ENCODE measurements at regions not wholly inside any gene's neighbourhood (a gene's known extent, or its start where the extent isn't known, plus 50 kb on each side); places are given as distances from the start of the nearest gene placed in this dataset.

- DNase-seq = no peak
These were observed 266.0 kb upstream of the PTGER4 start for GRCh38 chr5:40413743-40414142.

GRCh38 chr5:40412771-40413170, 266.9 kb upstream of the PTGER4 start:
- no peak for DNase-seq

GRCh38 chr5:40410964-40411635, 268.6 kb upstream of the PTGER4 start:
- no peak for DNase-seq

GRCh38 chr5:40410231-40410861, 269.4 kb upstream of the PTGER4 start:
- peak; percentile 27 for DNase-seq

GRCh38 chr5:40409601-40410000, 270.1 kb upstream of the PTGER4 start:
- DNase-seq = no peak

GRCh38 chr5:40406741-40407211, 272.9 kb upstream of the PTGER4 start:
- DNase-seq = no peak

- no peak for DNase-seq
These were observed 273.5 kb upstream of the PTGER4 start for GRCh38 chr5:40405996-40406740.

- no peak for DNase-seq
These were observed 274.5 kb upstream of the PTGER4 start for GRCh38 chr5:40405230-40405629.

- no peak for DNase-seq
These were observed 275.1 kb upstream of the PTGER4 start for GRCh38 chr5:40404613-40405012.

GRCh38 chr5:40402007-40402364, 277.7 kb upstream of the PTGER4 start:
- peak; percentile 33 for DNase-seq

GRCh38 chr5:40401284-40402006, 278.3 kb upstream of the PTGER4 start:
- DNase-seq = no peak

- DNase-seq = no peak
These were observed 279.5 kb upstream of the PTGER4 start for GRCh38 chr5:40400245-40400644.

- peak; percentile 14 for DNase-seq
These were observed 280.4 kb upstream of the PTGER4 start for GRCh38 chr5:40399349-40399748.

- no peak for DNase-seq
These were observed 281.7 kb upstream of the PTGER4 start for GRCh38 chr5:40397976-40398375.

- DNase-seq = no peak
These were observed 282.6 kb upstream of the PTGER4 start for GRCh38 chr5:40397091-40397490.

GRCh38 chr5:40396317-40396716, 283.4 kb upstream of the PTGER4 start:
- DNase-seq = no peak

GRCh38 chr5:40395251-40395650, 284.5 kb upstream of the PTGER4 start:
- DNase-seq = no peak

- no peak for DNase-seq
These were observed 285.0 kb upstream of the PTGER4 start for GRCh38 chr5:40394698-40395097.

- no peak for DNase-seq
These were observed 288.1 kb upstream of the PTGER4 start for GRCh38 chr5:40391642-40392041.

- no peak for DNase-seq
These were observed 289.2 kb upstream of the PTGER4 start for GRCh38 chr5:40390281-40391149.

GRCh38 chr5:40389591-40389990, 290.1 kb upstream of the PTGER4 start:
- no peak for DNase-seq

GRCh38 chr5:40386289-40386688, 293.4 kb upstream of the PTGER4 start:
- DNase-seq = no peak

Data from kidney glomerular epithelial cell (primary cell).